ENCODE measurements at regions not wholly inside any gene's neighbourhood (a gene's known extent, or its start where the extent isn't known, plus 50 kb on each side); places are given as distances from the start of the nearest gene placed in this dataset.

DNA sequence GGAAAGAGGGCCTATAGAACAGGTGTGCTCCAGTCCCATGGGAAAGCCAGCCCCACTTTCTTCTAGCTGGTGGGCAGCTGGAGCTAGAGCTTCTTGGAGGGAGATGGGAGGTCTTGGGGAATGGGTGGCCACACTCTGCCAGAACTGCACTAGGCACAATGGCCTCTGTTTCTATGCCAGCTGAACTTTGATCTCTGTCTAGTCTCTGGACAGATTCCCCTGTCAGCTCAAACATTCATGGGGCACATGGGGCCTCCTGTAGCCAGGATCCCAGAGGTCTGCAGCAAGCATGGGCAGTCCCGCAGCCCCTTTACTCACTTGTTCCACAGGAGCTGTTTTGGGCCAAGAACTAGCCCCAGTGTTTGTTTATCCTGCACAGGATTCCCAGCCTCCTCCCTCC lies 591.3 kb upstream of the HS3ST5 start:
- TF ChIP-seq, protein P1, sequence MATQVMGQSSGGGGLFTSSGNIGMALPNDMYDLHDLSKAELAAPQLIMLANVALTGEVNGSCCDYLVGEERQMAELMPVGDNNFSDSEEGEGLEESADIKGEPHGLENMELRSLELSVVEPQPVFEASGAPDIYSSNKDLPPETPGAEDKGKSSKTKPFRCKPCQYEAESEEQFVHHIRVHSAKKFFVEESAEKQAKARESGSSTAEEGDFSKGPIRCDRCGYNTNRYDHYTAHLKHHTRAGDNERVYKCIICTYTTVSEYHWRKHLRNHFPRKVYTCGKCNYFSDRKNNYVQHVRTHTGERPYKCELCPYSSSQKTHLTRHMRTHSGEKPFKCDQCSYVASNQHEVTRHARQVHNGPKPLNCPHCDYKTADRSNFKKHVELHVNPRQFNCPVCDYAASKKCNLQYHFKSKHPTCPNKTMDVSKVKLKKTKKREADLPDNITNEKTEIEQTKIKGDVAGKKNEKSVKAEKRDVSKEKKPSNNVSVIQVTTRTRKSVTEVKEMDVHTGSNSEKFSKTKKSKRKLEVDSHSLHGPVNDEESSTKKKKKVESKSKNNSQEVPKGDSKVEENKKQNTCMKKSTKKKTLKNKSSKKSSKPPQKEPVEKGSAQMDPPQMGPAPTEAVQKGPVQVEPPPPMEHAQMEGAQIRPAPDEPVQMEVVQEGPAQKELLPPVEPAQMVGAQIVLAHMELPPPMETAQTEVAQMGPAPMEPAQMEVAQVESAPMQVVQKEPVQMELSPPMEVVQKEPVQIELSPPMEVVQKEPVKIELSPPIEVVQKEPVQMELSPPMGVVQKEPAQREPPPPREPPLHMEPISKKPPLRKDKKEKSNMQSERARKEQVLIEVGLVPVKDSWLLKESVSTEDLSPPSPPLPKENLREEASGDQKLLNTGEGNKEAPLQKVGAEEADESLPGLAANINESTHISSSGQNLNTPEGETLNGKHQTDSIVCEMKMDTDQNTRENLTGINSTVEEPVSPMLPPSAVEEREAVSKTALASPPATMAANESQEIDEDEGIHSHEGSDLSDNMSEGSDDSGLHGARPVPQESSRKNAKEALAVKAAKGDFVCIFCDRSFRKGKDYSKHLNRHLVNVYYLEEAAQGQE (IDR thresholded peaks at IDR 0.05; ENCODE audit: low read depth): no peak
- TF ChIP-seq, protein P2, sequence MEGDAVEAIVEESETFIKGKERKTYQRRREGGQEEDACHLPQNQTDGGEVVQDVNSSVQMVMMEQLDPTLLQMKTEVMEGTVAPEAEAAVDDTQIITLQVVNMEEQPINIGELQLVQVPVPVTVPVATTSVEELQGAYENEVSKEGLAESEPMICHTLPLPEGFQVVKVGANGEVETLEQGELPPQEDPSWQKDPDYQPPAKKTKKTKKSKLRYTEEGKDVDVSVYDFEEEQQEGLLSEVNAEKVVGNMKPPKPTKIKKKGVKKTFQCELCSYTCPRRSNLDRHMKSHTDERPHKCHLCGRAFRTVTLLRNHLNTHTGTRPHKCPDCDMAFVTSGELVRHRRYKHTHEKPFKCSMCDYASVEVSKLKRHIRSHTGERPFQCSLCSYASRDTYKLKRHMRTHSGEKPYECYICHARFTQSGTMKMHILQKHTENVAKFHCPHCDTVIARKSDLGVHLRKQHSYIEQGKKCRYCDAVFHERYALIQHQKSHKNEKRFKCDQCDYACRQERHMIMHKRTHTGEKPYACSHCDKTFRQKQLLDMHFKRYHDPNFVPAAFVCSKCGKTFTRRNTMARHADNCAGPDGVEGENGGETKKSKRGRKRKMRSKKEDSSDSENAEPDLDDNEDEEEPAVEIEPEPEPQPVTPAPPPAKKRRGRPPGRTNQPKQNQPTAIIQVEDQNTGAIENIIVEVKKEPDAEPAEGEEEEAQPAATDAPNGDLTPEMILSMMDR (IDR thresholded peaks at IDR 0.05 in 2 of 3, conservative IDR thresholded peaks at IDR 0.05 in 1 of 3; ENCODE audit: borderline replicate concordance in 1 of 3, insufficient read depth in 1 of 3, low read depth in 2 of 3, low read length in 2 of 3): no peak
- TF ChIP-seq POLR2A (IDR thresholded peaks at IDR 0.05; ENCODE audit: borderline replicate concordance, extremely low read depth, insufficient read depth, insufficient read length): no peak
- no peak for TF ChIP-seq POLR2AphosphoS5 (IDR thresholded peaks at IDR 0.05; ENCODE audit: low read depth, low read length)
- no peak for TF ChIP-seq SP1 (IDR thresholded peaks at IDR 0.05; ENCODE audit: low read depth)
- TF ChIP-seq EZH2 (IDR thresholded peaks at IDR 0.05): no peak
- no peak for TF ChIP-seq ELF1 (IDR thresholded peaks at IDR 0.05; ENCODE audit: borderline replicate concordance, low read depth)
- TF ChIP-seq EZH2phosphoT487 (IDR thresholded peaks at IDR 0.05; ENCODE audit: borderline replicate concordance): no peak
- no peak for TF ChIP-seq YY1 (IDR thresholded peaks at IDR 0.05; ENCODE audit: extremely low read depth, insufficient replicate concordance, low read depth, low read length)
- no peak for TF ChIP-seq RAD21 (IDR thresholded peaks at IDR 0.05; ENCODE audit: low read depth)
- TF ChIP-seq ZFX (IDR thresholded peaks at IDR 0.05): no peak
- no peak for TF ChIP-seq CBX3 (IDR thresholded peaks at IDR 0.05; ENCODE audit: low read depth)
- no peak for TF ChIP-seq EGR1 (IDR thresholded peaks at IDR 0.05; ENCODE audit: low read depth)
